ENCODE measurements at regions not wholly inside any gene's neighbourhood (a gene's known extent, or its start where the extent isn't known, plus 50 kb on each side); places are given as distances from the start of the nearest gene placed in this dataset.

DNA sequence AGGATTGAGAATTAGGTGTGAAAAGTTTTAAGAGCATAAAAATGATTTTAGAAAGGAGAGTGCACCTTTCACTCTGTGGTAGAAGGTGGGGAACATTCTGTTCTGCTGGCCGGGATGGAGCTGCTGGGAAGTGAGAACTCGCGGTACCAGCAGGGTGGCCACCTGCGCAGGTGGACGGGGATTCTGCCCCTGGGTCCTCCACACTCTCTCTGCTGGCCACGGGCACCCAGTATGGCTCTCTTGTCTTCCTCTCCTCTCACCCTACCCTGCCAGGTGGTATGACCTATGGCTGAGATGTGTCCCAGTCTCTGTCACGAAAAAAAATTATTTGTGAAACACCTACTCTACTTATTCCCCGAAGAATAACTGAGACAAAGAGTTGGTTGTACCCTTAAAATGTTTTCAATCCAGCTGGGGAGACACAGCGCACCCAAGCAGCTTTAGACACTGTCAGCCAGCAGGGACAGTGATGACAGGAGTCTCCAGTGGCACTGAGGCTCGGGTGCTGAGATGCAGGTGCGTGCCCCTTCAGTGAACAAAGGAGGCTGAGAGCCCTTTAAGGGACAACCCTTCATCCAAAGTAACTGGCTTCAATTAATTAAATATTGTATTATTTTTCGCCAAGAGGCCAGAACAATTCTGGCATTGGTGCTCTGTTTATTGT, 195.4 kb downstream of the TBXT start:
- Mint-ChIP-seq H3K4me3 (no peak overlapping the region), H3K27me3 (peaks cover 6% of the 10 kb centered on the region), H3K36me3 (ENCODE audit: low read depth) (no peaks in the 10 kb centered on the region), H3K27ac (no peak overlapping the region), H3K9me3 (no peaks in the 10 kb centered on the region), H3K4me1 (ENCODE audit: low read depth) (no peaks in the 10 kb centered on the region)

DNA sequence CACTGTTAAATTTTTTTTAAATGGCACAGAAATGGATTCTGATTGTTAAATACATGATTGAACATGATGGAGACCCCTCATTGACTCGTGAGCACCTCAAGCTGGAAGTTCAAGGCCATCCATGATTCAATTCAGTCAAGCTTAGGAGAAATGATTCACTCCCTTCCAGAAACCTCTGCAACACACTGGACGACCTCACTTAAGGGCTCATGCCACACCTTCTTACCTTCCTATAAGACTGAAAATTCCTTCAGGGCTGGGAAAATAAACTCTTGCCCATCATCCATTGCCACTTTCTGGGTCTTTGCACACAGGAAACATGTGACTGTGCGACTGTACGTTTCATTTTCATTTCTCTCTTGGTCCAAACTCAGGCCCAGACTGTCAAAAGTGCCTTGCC, 196.4 kb downstream of the TBXT start:
- H3K4me1 Mint-ChIP-seq (ENCODE audit: low read depth): no peaks in the 10 kb centered on the region
- no peak overlapping the region for H3K4me3 Mint-ChIP-seq
- H3K27me3 Mint-ChIP-seq: peaks cover 6% of the 10 kb centered on the region
- no peak overlapping the region for H3K27ac Mint-ChIP-seq
- H3K36me3 Mint-ChIP-seq (ENCODE audit: low read depth): no peaks in the 10 kb centered on the region
- H3K9me3 Mint-ChIP-seq: no peaks in the 10 kb centered on the region

DNA sequence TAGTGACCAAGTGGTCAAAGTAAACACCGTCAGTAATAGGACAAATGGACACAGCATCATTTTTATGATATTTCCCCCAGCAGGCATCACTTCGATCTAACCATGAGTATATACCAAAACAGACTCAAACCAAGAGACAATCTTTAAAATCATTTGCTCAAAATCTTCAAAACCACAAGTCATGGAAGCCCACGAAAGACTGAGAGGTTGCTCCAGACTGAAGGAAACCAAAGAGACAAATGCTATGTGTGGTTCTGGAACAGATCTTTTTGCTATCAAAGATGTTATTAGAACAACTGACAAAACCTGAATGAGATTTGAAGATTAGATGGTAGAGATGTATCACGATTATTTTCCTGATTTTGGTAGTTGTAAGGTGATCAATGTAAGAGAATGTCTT, 197.7 kb downstream of the TBXT start:
- Mint-ChIP-seq H3K36me3 (ENCODE audit: low read depth) (no peaks in the 10 kb centered on the region), H3K4me1 (ENCODE audit: low read depth) (no peaks in the 10 kb centered on the region), H3K4me3 (no peak overlapping the region), H3K9me3 (no peaks in the 10 kb centered on the region), H3K27me3 (peaks cover 6% of the 10 kb centered on the region), H3K27ac (no peak overlapping the region)

DNA sequence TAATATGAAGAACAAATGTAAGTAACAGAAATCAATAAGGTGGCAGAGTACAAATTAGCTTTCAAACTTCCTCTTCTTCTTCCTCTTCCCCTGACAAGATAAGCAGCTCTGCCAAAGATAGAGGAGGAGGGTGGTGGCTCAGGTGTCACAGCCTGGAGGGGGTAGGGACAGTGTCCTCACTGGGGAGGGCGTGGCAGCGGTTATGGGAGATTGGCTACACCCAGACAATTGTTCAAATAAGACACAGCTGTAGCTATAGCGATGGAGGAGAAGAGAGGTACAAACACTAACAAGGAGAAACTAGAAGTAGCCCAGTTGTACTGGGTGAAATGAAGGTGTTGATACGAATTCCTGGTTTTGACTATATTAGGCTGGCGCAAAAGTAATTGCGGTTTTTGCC, 198.5 kb downstream of the TBXT start:
- H3K36me3 Mint-ChIP-seq (ENCODE audit: low read depth): no peaks in the 10 kb centered on the region
- no peak overlapping the region for H3K27ac Mint-ChIP-seq
- no peaks in the 10 kb centered on the region for H3K4me1 Mint-ChIP-seq (ENCODE audit: low read depth)
- H3K9me3 Mint-ChIP-seq: no peaks in the 10 kb centered on the region
- peaks cover 3% of the 10 kb centered on the region for H3K27me3 Mint-ChIP-seq
- no peak overlapping the region for H3K4me3 Mint-ChIP-seq

DNA sequence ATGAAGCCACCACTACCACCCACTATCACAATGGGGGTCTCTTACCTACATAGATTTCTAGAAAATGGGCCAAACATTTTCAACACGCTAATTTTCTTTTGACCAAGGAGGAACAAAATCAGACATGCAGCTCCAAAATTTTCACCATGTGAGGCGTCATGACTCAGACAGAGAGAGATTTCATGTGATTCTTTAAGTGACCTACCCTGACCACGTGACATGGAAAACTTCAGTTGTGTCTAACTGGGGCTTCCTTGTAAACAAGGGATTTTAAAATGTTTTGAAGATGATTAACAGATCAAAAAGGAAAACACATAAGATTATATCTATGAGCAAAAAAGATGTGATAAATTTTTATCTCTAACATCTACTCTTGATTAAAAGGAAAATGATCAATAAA, 199.2 kb downstream of the TBXT start:
- Mint-ChIP-seq H3K27me3 (no peaks in the 10 kb centered on the region), H3K4me3 (no peak overlapping the region), H3K27ac (no peak overlapping the region), H3K36me3 (ENCODE audit: low read depth) (no peaks in the 10 kb centered on the region), H3K9me3 (no peaks in the 10 kb centered on the region), H3K4me1 (ENCODE audit: low read depth) (no peaks in the 10 kb centered on the region)

DNA sequence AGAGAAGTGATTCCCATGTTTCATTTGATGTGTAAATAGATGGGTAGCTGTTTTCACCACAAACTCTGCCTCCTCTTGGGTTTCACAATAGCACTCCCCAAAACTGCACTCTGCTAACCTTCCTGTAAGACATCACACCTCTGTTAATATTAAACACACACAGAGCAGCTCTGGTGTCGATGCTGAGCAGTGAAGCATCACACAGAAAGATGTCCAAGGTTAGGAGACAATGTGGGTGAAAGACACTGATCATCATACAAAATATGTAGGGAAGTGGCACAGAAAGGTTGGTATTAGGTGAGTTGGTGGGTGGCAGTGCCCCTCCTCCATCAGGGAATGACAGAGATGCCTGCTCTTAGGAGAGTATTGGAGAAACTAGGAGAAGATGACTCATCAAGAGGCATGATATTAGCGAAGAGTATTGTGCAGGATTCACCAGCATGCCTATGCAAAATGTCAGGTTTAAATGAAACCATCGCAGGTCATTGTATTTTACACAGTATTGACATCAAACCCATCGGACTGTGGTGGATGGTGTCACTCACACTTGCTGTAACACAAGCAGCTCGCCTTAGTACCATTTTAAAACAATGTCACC, 199.7 kb downstream of the TBXT start:
- H3K36me3 Mint-ChIP-seq (ENCODE audit: low read depth): no peaks in the 10 kb centered on the region
- H3K4me3 Mint-ChIP-seq: no peak overlapping the region
- no peaks in the 10 kb centered on the region for H3K27me3 Mint-ChIP-seq
- H3K4me1 Mint-ChIP-seq (ENCODE audit: low read depth): no peaks in the 10 kb centered on the region
- H3K9me3 Mint-ChIP-seq: no peaks in the 10 kb centered on the region
- no peak overlapping the region for H3K27ac Mint-ChIP-seq

DNA sequence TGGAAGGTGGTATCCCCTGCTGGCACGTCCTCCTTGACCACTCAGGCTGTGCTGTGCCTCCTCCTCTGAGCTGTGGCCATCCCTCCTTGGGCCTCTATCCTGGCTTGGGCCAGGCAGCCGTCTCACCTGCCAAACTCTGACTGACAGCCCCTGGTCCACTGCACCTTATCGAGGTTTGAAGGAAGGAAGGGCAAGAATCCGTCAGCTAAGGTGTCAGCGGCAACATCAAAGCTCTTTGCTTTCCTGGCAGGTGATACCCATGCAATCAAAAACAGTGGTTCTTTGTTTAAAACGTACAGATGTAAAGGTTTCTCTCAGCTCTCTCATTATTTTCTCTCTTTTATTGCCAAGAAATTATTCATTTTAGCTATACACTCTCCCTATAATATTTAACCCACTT, 203.9 kb downstream of the TBXT start:
- Mint-ChIP-seq H3K27ac (no peak overlapping the region), H3K9me3 (no peaks in the 10 kb centered on the region), H3K4me3 (no peak overlapping the region), H3K36me3 (ENCODE audit: low read depth) (no peaks in the 10 kb centered on the region), H3K27me3 (no peaks in the 10 kb centered on the region), H3K4me1 (ENCODE audit: low read depth) (no peaks in the 10 kb centered on the region)

DNA sequence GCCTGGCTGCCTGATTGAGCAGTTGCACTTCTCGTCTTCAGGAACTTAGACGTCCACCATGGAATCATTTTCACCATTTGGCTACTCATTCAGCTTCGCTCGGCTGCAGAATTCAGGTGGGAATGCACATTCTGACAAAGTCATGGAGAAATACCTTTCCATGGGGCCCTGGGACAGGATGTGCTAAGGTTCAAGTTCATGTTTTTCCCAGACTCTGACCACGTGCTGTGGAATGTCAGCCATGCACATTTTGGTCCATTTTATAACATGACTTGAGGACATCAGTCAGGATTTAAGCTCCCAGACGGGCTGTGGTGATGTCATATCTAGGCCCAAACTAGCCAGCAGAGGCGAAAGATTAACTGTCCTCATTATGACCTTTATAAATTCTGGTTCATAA, 205.3 kb downstream of the TBXT start:
- no peaks in the 10 kb centered on the region for H3K27me3 Mint-ChIP-seq
- no peaks in the 10 kb centered on the region for H3K36me3 Mint-ChIP-seq (ENCODE audit: low read depth)
- no peak overlapping the region for H3K27ac Mint-ChIP-seq
- no peak overlapping the region for H3K4me3 Mint-ChIP-seq
- H3K9me3 Mint-ChIP-seq: no peaks in the 10 kb centered on the region
- H3K4me1 Mint-ChIP-seq (ENCODE audit: low read depth): no peaks in the 10 kb centered on the region

DNA sequence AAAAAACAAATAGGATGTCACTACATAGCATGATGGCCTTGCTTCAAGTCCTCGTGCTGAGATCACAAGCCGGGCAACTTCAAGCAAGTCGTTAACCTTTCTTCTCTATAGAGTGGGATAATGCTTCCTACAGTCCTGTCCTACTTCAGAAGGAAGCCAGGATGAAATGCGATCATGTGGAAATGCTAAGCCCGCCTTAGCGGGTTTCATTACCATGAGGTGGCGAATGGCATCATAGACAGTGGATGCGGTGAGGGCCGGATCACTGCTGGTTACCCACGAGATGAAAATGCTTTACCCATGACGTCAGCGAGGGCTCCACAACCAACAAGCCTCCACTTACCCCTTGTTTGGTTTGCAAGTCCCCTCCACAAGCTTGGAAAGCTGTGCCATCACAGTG, 206.4 kb downstream of the TBXT start:
- H3K4me3 Mint-ChIP-seq: no peak overlapping the region
- no peaks in the 10 kb centered on the region for H3K27me3 Mint-ChIP-seq
- no peak overlapping the region for H3K27ac Mint-ChIP-seq
- no peaks in the 10 kb centered on the region for H3K9me3 Mint-ChIP-seq
- no peaks in the 10 kb centered on the region for H3K36me3 Mint-ChIP-seq (ENCODE audit: low read depth)
- H3K4me1 Mint-ChIP-seq (ENCODE audit: low read depth): no peaks in the 10 kb centered on the region

DNA sequence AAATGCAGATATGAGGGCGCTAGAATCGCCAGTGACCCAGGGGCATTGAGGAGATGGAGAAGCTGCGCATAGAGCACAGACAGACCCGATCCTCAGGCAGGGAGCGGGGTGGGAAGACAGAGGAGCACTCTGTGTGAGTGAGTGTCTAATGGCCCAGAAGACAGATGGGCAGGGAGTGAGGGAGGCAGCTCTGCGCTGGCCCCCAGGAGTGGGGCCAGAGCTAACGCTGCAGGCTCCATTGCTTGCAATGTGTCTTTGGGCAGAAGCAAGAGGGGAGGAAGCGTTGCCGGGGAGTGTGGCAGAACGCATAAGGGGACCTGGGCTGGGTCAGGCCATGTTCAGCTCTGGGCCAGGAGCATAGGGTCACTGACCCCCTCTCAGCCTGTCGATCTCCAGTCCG, 207.0 kb downstream of the TBXT start:
- Mint-ChIP-seq H3K27me3 (no peaks in the 10 kb centered on the region), H3K36me3 (ENCODE audit: low read depth) (no peaks in the 10 kb centered on the region), H3K4me1 (ENCODE audit: low read depth) (no peaks in the 10 kb centered on the region), H3K27ac (no peak overlapping the region), H3K9me3 (no peaks in the 10 kb centered on the region), H3K4me3 (no peak overlapping the region)

DNA sequence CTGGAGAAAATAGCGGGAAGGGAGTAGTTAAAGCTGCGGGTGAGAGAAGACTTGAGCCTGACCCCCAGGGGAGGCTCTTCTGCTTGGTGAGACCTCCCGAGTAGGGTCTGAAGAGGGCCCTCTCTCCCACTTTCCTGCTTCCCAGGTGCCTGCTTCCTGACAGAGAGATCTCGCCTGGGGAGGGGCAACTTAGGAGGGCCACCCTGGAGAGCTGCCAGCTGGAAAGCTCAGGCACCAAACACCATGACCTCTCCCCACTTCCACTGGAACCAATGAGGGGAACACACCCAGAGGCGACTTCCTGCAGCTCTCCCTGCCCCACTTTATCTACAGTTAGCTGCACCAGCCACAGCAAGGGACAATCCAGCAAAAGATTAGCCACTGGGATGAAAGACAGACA, 208.0 kb downstream of the TBXT start:
- no peaks in the 10 kb centered on the region for H3K36me3 Mint-ChIP-seq (ENCODE audit: low read depth)
- no peaks in the 10 kb centered on the region for H3K4me1 Mint-ChIP-seq (ENCODE audit: low read depth)
- no peaks in the 10 kb centered on the region for H3K9me3 Mint-ChIP-seq
- H3K4me3 Mint-ChIP-seq: no peak overlapping the region
- H3K27ac Mint-ChIP-seq: no peak overlapping the region
- H3K27me3 Mint-ChIP-seq: peaks cover under 1% of the 10 kb centered on the region

DNA sequence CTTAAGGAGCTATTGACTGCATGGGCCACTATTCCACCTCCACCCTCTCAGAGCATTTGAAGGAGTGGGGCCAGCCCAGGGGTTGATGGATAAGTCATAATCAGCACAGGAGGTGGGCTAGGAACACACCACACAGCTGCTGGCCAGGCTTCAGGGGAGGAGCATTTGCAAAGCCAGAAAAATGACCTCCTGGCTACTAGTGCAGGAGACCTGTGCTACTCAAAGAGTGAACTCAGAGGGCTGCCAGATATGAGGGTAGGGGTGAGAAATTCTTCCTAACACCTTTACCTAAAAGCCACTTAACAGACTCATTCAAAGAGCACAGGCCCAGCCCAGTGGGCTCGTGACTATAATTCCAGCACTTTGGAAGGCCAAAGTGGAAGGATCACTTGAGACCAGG, 210.8 kb downstream of the TBXT start:
- Mint-ChIP-seq H3K36me3 (ENCODE audit: low read depth) (no peaks in the 10 kb centered on the region), H3K27me3 (peaks cover 3% of the 10 kb centered on the region), H3K4me1 (ENCODE audit: low read depth) (no peaks in the 10 kb centered on the region), H3K4me3 (no peak overlapping the region), H3K27ac (no peak overlapping the region), H3K9me3 (no peaks in the 10 kb centered on the region)

DNA sequence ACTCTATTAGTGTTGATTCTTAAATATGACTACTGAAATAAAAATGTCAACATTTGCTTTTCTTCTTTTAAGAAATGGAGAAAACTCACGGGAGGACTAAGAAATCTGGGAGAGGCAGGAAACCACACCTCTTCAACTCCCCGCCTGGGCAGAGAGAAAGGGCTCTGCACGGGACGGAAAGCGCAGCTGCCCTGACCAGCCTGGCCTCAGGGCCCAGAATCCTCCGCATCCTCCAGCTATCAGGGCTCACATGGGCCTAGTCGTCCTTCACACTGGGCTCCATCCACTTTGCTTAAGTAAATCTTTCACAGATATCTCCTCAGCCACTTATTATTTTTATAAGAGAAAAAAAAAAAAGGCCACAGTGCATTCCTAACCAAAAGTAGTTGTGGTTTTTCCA, 215.1 kb downstream of the TBXT start:
- no peaks in the 10 kb centered on the region for H3K9me3 Mint-ChIP-seq
- H3K4me1 Mint-ChIP-seq (ENCODE audit: low read depth): no peaks in the 10 kb centered on the region
- H3K36me3 Mint-ChIP-seq (ENCODE audit: low read depth): no peaks in the 10 kb centered on the region
- H3K27ac Mint-ChIP-seq: no peak overlapping the region
- H3K4me3 Mint-ChIP-seq: no peak overlapping the region
- H3K27me3 Mint-ChIP-seq: peaks cover 6% of the 10 kb centered on the region

DNA sequence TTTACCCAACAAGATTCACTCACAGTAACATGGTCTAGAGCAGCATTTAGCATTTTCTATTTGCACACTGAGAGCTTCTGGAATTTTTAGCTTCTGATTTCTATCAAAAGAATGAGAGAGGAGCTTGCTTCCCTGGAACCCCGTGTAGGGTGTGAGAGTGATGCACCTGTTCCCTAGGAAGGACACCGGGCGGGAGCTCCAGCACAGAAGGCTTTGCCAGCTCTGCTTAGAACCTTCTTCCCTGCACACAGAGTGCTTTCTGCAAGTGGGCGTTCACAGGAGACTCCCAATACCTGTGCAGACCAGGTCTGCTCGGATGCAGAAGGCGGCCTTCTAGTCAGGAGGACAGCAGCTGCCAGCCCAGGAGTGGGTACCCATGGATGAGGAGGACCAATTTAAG, 217.3 kb downstream of the TBXT start:
- Mint-ChIP-seq H3K27me3 (peaks cover 6% of the 10 kb centered on the region), H3K9me3 (no peaks in the 10 kb centered on the region), H3K4me3 (no peak overlapping the region), H3K27ac (no peak overlapping the region), H3K4me1 (ENCODE audit: low read depth) (no peaks in the 10 kb centered on the region), H3K36me3 (ENCODE audit: low read depth) (no peaks in the 10 kb centered on the region)

DNA sequence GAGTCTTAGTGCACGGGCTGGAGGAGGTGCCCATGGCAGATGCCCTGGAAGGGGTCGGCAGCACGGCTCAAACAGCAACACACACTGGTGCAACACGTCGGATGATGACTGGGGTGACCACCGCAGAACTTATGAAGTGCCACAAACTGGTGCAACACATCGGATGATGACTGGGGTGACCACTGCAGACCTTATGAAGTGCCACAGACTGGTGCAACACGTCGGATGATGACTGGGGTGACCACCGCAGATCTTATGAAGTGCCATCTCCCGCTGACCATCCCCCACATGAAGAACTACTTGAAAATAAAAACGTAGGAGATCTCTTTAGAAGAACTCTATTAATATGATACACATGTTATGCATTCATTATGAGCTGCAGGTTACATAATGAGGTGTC, 218.3 kb downstream of the TBXT start:
- Mint-ChIP-seq H3K9me3 (no peaks in the 10 kb centered on the region), H3K4me1 (ENCODE audit: low read depth) (no peaks in the 10 kb centered on the region), H3K27ac (no peak overlapping the region), H3K4me3 (no peak overlapping the region), H3K27me3 (peaks cover 3% of the 10 kb centered on the region), H3K36me3 (ENCODE audit: low read depth) (no peaks in the 10 kb centered on the region)

DNA sequence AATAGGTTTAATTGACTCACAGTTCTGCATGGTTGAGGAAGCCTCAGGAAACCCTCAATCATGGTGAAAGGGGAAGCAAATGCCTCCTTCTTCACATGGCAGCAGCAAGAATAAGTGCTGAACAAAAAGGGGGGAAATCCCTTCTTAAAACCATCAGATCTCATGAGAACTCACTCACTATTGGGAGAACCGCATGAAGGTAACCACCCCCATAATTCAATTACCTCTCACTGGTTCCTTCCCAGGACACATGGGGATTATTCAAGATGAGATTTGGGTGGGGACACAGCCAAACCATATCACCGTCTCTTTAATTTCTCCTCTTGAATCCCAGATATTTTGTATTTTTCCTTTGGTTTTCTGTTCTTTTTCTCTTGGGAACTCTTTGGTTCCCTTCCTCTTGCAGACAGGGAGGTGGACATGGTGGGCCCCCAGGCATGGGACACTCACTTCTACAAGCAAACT, 223.6 kb downstream of the TBXT start:
- peaks cover 12% of the 10 kb centered on the region for H3K9me3 Mint-ChIP-seq
- H3K36me3 Mint-ChIP-seq (ENCODE audit: low read depth): no peaks in the 10 kb centered on the region
- H3K27me3 Mint-ChIP-seq: peaks cover 7% of the 10 kb centered on the region
- H3K4me1 Mint-ChIP-seq (ENCODE audit: low read depth): no peaks in the 10 kb centered on the region
- no peak overlapping the region for H3K27ac Mint-ChIP-seq
- no peak overlapping the region for H3K4me3 Mint-ChIP-seq

All from stimulated activated naive CD8-positive, alpha-beta T cell treated with anti-CD3 and anti-CD28 coated beads, Interleukin-15, Interleukin-2, amounts not matched to agents 100 ng/mL and 50 ng/mL, for 24 hours (primary cell).